Uterus (tissue), 2 donors: ENCODE measurements at regions not wholly inside any gene's neighbourhood (a gene's known extent, or its start where the extent isn't known, plus 50 kb on each side); places are given as distances from the start of the nearest gene placed in this dataset.

ENCODE experiments used
- CTCF ChIP-seq, 4 experiments: fragments of 200-600 bp in 2 of 4; fragments of 450-650 bp in 2 of 4; sonication (generic) in 2 of 4; IDR thresholded peaks; one replicate each; pipeline ENCODE4 v1.5.1; 2016 to 2019; ENCODE audit warnings: antibody characterized with exemption in 4 of 4, mild to moderate bottlenecking in 2 of 4, moderate library complexity in 1 of 4
- POLR2A ChIP-seq, 2 donors: fragments of 450-650 bp; IDR thresholded peaks; one replicate each; pipeline ENCODE4 v1.6.1; 2016; ENCODE audit warnings: antibody characterized with exemption in 2 of 2, mild to moderate bottlenecking in 1 of 2, moderate library complexity in 1 of 2

GRCh38 chr15:53829923-53830459 lies 70.5 kb upstream of the WDR72 start:
- no peak for TF ChIP-seq CTCF (IDR thresholded peaks at IDR 0.05)
- TF ChIP-seq POLR2A (IDR thresholded peaks at IDR 0.05): no peak
